ENCODE measurements at regions not wholly inside any gene's neighbourhood (a gene's known extent, or its start where the extent isn't known, plus 50 kb on each side); places are given as distances from the start of the nearest gene placed in this dataset.
"Not testable (repeated sequence)": the region's sequence is repeated elsewhere in the genome, so short reads cannot be mapped to it uniquely, and the experiment has no call there.

DNA sequence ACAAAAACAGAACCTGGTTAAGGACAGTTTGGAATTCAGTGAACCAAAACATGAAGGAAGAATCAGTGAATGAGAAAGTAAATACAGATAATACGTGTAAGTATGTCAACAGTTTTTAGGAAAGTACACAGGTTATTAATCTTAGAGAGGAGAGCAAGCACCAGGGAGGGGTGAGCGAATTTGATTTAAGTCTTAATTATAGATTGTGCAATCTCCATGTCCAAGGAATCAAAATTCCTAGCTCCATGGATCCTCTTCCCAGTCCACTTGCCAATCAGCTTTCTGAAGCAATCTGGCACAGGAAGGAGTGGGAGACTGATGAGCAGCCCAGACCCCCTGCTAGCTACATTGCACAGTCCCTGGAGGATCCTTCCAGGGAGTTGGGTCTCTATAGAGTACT is 346.4 kb downstream of the SETD4 start:
- in situ Hi-C loops (cut with MboI; ENCODE audit: low sequenced_read_pairs), result no loop called here

DNA sequence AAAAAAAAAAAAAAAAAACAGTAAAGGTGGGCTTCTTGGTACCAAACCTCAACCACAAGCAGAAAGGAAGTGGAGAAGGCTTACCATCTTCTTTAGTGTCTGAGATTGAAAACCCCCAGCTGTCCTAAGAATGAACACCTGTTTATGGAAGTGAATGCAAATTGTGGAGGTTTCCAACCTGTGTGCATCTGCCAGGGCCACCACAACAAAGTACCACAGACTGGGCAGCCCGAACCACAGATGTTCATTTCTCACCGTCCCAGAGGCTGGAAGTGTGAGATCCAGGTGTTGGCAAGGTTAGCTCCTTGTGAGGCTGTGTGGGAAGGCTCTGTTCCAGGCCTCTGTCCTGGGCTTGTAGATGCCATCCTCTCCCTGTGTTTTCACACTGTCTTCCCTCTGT is 348.7 kb downstream of the SETD4 start:
- in situ Hi-C loops (cut with MboI; ENCODE audit: low sequenced_read_pairs), result no loop called here

DNA sequence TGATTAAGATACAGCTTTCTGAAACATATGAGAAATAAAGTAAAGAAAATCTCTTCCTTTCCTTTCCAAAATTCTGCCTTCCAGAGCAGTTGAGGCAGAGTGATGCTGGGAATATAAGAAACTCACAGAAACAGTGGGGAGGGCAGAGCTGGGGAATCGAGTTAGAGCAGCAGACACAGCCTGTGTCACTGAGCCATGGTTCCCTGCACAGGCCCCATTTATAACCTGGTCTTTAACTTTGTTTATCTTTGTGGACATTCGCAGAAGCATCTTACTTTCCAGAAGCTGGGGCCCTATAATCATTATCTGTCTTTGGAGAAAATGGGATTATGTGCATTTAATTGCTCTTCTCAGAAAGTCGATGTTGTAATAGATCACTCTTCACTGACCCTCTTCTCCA is 349.1 kb downstream of the SETD4 start:
- in situ Hi-C loops (cut with MboI; ENCODE audit: low sequenced_read_pairs), result no loop called here

DNA sequence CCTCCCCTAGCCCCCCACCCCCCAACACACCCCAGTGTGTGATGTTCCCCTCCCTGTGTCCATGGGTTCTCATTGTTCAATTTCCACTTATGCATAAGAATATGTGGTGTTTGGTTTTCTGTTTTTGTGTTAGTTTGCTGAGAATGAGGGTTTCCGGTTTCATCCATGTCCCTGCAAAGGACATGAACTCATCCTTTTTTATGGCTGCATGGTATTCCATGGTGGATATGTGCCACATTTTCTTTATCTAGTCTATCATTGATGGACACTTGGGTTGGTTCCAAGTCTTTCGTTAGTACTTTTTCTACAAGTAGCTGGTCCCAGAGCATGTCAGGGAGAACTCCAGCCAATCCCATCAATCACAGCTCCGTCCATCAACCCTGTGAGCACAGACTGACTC is 350.3 kb downstream of the SETD4 start:
- in situ Hi-C loops (cut with MboI; ENCODE audit: low sequenced_read_pairs), result not testable (repeated sequence)

DNA sequence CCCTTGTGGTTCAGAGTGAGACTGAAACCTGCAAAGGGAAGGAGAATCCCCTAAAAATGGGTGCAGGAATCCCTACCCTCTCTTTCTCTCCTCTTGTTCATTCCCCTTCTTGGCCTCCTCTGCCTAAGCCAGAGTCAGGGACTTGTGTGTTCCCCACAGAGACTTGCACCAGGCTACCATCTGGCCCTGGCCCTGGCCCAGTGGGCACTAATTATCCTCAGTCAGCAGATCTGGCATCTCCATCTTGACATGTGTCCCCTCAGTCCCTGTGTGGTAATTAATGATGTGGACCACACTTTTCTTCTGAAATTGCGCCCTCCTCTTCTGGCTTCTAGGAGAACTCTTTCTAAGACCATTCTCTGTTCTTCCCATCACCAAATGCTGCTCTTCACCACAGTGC is 354.4 kb downstream of the SETD4 start:
- in situ Hi-C loops (cut with MboI; ENCODE audit: low sequenced_read_pairs), result no loop called here

DNA sequence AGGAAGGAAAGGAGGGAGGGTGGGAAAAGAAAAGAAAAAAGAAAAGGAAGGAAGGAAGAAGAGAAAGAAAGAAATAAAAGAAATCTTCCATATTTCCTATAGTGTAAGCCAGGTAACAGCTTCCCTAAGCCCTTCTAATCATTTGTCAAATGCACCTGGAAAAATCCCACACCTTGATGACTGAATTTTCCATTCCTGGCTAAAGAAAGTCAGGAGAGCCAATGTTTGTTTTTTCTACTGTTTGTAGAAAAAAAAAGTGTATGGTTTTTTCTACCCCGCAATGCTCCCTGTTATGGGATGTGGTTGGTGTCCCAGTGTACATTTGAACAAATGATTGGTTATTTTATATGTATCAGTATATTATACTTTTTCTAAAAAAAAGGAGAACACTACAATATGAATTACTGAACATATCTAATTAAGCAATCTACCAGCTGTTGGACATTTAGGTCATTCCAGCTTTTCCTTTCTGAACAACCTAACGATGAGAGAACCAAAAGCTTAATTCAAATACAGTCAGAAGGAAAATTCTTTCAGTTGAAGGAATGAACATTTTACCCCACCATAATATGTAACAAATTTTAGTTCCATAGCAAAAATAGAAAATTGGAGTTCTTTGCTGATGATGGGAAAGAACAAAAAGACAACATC is 355.0 kb downstream of the SETD4 start:
- in situ Hi-C loops (cut with MboI; ENCODE audit: low sequenced_read_pairs), result no loop called here

DNA sequence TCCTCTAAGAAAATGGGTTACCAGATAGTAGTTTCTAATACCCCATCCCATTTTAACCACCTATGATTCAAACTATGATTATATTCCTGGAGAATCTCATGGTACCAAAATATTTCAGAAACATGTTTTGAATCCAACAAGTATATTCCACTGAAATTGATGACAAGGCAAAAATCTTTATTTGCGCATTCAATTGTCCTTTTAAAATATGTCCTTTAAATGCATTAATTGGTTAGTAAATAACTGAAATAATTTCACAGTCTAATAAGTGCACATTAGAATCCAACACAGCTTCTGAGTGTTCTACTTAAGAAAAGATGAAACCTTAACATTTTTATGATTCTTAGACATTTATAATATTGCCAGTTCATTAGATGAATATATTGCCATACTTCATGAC is 356.6 kb downstream of the SETD4 start:
- in situ Hi-C loops (cut with MboI; ENCODE audit: low sequenced_read_pairs), result no loop called here

DNA sequence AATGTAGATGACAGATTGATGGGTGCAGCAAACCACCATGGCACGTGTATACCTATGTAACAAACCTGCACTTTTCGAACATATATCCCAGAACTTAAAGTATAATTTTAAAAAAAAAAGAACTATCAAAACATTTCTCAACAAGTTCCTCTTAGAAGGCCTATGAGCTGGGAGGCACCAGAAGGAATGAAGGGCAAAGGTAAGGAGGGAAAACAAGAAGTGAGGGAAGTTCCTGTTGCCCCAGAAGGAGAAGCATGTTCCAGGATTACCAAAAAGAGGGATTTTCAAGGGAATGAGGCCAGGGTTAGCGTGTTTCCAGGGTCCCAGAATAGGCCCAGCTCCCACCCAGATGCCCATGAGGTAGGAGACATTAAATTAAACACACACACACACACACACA is 361.0 kb downstream of the SETD4 start:
- in situ Hi-C loops (cut with MboI; ENCODE audit: low sequenced_read_pairs), result no loop called here

DNA sequence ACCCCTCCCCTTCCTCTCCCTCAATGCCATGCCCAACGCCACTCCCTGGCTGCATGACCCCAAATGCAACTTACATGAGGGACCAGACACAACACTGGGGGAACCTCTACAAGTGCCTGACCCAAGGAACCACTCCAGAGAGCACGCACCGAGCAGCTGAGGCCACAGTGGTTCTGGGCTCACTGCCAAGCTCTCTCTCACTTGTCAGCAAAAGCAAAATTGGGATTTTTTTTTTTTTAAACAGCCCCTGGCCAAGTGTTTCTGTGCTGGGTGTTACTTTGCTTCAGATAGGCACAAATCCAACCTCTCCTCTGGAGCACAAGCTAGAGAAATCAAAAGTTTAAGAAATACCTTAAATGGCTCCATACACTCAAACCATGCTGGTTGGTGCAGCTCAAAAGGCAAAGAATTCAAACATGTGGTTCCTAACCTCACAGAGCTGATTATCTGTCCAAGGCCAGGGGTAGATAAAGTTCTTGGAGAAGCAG is 363.0 kb downstream of the SETD4 start:
- in situ Hi-C loops (cut with MboI; ENCODE audit: low sequenced_read_pairs), result no loop called here

DNA sequence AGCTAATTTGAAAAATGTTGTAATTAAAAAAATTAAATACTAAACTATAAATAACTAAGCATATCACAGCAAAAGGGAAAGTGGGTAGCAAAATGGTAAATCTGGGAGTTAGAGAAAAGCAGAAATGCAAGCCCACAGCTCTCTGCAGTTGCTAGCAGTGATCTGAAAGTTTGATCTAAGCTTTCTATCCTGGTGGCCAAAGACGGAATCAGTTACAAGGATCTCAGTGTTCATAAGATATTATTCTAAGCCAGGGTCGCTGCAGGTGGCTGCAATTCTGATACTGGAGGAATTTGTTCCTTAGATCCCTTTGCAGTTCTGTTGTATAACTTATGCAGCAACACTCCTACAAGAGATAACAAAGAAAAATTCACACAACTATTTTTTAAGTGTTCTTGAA is 363.7 kb downstream of the SETD4 start:
- in situ Hi-C loops (cut with MboI; ENCODE audit: low sequenced_read_pairs), result no loop called here

DNA sequence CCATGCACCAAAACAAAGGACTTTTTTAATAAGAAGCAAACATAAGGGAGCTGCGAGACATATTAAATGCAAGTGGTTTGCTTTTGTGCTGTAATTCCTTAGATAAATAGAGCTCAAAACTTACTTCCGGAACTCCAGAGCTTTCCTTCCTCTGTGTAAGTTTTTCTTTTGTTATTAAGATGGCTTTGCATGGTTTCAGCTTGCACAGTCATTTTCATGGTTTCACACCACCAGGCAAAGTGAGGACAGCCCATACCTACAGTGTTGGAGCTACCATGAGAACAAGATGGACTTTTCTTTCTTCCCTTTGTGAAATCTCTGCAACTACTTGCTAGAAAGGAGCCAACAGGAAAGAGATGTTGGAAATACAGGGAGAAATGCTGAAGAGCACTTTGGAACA is 368.0 kb downstream of the SETD4 start:
- in situ Hi-C loops (cut with MboI; ENCODE audit: low sequenced_read_pairs), result no loop called here

DNA sequence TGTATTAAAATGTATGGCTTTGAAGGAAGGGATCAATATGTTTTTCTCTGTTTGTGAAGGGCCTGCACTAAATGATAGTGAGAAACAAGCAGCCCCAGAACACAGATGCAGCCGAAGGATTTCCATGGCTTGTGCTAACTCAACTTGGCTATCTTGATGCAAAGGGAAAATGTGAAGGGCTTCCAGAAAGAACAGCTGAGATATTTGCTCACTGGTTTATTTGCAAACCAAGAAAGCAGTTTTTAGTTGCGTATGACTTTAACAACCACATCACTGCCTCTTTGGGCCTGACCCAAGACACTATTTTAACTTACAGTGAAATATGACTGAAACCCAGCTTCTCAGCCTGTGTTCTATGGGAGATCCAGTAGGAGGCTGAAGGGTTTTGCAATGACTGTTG is 369.9 kb downstream of the SETD4 start:
- in situ Hi-C loops (cut with MboI; ENCODE audit: low sequenced_read_pairs), result no loop called here

DNA sequence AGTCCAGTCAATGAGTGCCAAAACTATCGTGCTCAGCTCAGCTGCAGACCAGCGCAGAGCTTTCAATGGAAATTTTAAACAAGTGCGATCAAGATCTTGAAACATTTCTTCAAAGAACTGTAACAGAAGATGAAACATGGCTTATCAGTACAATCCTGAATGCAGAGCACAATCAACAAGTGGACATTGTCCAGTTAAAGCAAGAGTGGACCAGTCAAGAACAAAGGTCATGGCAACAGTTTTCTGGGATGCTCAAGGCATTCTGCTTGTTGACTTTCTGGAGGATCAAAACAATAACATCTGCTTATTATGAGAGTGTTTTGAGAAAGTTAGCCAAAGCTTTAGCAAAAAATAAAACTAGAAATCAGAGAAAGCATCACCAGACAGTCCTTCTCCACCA is 374.2 kb downstream of the SETD4 start:
- in situ Hi-C loops (cut with MboI; ENCODE audit: low sequenced_read_pairs), result no loop called here

DNA sequence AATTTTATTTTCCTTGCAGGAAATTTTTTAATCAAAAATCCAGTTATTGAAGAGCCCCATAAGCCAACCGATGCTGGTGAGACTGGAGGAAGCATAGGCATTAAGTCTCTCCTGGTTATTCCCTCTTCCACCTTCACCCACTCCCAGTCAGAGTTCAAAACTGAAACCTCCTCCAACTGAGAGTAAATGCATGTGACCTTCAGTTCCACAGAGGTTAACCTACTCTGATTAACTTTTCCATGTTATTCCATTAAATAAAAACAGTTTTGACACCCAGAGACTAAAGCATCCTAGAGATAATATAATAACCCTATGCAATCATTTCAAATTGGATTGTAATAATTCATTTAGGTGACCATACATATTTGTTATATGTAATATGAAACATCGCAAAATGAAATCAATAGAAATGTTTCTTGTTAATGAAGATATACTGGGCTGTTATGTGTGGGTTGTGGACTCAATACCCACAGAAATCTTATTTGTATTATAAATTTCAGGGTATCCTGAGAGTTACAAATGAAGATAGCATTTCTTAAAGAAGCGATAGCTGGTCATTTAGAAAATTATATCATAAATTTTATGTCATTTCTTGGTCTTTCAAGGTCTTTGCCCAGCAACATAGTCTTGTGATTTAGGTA is 376.5 kb downstream of the SETD4 start:
- in situ Hi-C loops (cut with MboI; ENCODE audit: low sequenced_read_pairs), result no loop called here

DNA sequence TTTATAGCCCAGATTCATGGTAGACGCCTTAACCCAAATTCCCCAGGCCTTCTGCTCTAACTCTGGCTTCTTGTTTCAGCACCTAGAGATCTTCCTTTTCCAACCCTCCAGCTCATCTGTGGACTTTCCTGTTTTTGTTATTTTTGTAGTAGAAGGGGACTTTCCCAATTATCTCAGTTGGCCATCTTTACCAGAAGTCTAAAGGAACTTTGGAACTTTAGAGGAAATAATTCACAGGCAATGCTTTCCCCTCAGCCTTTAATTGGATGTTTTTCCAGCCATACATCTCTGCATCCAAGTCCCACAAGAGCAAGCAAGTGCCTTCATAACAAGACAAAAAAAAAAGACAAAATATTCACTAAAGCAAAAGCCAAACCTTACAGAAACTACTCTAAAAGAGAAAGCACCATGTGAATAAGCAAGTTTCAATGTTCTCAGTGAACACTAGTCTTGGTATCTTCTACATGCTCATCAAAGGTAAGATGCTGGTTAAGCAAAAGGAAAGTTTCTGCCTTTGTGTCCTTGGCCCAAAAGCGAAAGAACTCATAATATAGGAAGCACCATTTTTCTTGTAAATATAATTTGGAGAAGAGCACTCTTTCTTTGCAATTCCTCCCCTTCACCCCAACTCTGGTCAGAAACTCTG is 377.3 kb downstream of the SETD4 start:
- in situ Hi-C loops (cut with MboI; ENCODE audit: low sequenced_read_pairs), result no loop called here

DNA sequence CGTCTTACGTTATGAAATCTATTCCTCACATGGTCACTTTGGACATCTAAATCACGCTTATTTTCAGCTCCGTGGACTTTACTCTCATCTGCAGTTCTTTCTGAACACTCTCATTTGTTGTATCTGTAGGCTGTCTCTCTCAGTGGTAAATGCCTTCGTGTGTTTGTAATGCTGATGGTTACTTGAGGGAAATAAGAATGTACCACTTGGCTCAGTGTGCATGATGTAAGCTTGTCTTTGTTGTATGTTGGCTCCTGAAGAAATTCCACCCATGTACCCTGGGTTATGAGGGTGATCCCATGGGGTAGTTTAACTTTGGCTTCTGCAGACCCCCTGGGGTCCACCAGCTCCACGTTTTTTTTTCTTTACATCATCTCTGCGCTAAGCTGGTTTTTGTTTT is 378.4 kb downstream of the SETD4 start:
- in situ Hi-C loops (cut with MboI; ENCODE audit: low sequenced_read_pairs), result no loop called here

DNA sequence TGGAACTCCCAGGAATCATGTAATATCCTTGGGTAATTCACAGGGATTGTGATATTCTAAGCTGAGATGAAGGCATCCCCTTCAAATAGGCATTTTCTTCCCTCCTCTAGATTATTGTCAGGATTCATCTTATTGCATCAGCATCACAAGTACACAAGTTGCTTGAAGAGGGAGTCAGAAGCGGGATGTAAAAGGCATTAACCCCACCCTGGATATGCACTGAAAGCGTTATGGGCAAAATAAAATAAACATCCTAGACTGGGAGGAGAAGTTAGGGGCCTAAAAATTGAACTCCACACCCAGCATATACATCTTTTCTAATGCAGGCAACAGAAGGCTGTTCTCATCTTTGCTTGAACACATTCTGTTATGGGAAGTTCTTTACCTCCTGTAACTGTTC is 381.2 kb downstream of the SETD4 start:
- in situ Hi-C loops (cut with MboI; ENCODE audit: low sequenced_read_pairs), result no loop called here

DNA sequence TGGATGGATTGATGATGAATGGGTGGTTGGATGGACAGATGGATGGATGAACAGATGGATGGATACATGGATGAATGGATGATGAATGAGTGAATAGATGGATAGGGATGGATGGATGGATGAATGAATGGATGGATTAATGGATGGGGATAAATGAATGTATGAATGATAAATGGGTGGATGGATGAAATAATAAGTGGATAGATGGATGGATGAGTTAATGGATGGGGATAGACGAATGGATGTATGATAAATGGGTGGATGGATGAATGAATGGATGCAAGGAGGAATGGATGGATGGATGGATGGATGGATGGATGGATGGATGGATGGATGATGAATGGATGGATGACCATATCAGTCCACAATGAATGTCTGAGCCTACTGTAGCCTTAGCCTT is 381.9 kb downstream of the SETD4 start:
- in situ Hi-C loops (cut with MboI; ENCODE audit: low sequenced_read_pairs), result no loop called here

DNA sequence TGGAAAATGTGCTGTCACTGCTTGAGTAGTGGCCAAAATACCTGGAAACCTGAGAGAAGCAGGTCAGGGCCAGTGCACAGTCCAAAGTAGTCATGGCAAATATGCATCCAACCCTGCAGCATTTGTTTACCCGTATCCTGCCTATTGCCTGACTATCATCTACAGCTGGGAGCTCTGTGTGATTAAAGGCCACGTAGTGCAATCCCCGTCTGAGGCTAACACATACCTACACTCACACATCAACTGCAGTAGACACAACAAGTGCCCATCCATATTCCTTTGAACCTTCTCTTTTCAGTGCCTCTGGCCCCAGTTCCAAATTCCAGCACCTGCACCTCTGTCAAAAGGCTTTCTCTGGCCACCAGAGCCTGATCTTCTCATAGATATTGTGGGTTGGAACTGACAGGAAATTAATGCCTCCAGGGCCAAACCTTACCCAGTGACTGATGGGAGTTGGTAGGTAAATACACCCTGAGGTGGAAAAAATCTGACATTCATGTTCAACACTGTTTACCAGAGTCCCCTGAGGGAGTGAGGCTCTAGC is 383.0 kb downstream of the SETD4 start:
- in situ Hi-C loops (cut with MboI; ENCODE audit: low sequenced_read_pairs), result no loop called here

DNA sequence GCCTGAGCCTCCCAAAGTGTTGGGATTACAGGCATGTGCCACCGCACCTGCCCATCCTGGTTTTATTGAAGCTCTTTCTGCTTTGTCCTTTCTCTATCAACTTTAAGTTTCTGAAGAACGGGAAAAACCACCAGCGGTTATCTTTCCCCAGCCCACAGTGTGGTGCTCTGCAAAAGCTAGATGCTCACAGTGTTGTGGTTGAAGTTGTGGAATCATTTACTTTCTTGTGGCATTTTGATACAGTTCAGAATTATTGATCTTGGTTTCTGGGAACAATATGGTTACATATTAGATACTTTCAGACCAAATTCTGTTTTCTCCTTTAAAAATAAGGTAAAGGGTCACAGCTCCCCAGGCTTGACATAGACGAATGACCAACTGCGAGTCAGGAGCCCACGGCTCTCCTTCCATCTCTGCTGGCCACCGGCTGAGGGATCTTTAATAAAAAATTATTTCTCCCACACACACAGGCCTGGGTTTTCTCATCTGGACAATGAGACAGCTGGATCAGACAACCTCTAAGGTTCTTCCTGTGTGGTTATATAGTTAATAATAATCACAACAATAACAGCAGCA is 385.3 kb downstream of the SETD4 start:
- in situ Hi-C loops (cut with MboI; ENCODE audit: low sequenced_read_pairs), result no loop called here

DNA sequence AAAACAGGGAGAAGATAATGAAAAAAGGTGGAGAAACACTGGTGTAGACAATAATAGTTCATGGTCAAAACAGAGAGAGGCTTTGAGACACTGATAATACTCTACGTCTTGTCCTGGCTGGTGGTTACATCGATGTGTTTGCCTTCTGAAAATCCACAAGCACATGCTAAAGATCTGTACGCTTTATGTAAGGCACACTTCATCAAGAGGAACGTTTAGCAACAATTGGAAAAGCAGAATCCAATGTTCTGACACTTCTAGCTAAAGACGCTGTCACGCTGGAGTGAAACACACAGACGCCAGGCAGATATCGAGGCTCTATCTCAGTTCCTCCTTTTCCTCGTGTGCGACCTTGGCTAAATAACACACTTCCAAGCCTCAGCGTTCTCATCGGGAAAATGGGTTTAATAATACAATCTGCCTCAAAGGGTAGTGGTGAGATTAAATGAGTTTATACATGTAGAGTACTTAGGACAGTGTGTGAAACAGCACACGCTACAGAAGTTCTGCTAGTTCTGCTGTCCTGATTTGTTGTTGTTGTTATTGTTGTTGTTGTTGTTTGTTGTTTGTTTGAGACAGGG is 386.1 kb downstream of the SETD4 start:
- in situ Hi-C loops (cut with MboI; ENCODE audit: low sequenced_read_pairs), result no loop called here
